SK-N-SH (cell line): ENCODE measurements at regions not wholly inside any gene's neighbourhood (a gene's known extent, or its start where the extent isn't known, plus 50 kb on each side); places are given as distances from the start of the nearest gene placed in this dataset.

Experiments
- CTCF ChIA-PET: fragments of 300-600, 350-600 bp; formaldehyde crosslinking; extraction: SDS; loops from one replicate; lab custom pipeline; 2021; lab: Yijun Ruan, JAX
- POLR2A ChIA-PET: fragments of 350-600 bp; sonication (Branson Sonifier 250); formaldehyde crosslinking; extraction: SDS; loops from one replicate; lab custom pipeline; 2020; ENCODE audit warnings: antibody characterized with exemption, inconsistent platforms; lab: Yijun Ruan, JAX
- DNase-seq: peaks from one replicate; pipeline ENCODE4 v3.0.0; 2012
- H2AFZ ChIP-seq: fragments of 200-600 bp; sonication (generic); 2 replicates; pipeline ENCODE4 v1.8.1; 2016; ENCODE audit warnings: antibody characterized with exemption, mild to moderate bottlenecking, low read depth
- H3F3A ChIP-seq: fragments of 200-600 bp; sonication (generic); replicated peaks from 2 replicates; pipeline ENCODE3; 2016; ENCODE audit warnings: antibody characterized with exemption, mild to moderate bottlenecking; ENCODE audit not compliant: insufficient read depth
- H3K27ac ChIP-seq, 2 experiments: fragments of 200-500 bp in 1 of 2; fragments of 200-600 bp in 1 of 2; sonication (Bioruptor generic) in 1 of 2; sonication (generic), shearing (Covaris generic) in 1 of 2; 2 replicates each; pipeline versions ENCODE4 v1.5.1 to v1.6.1; 2014 to 2016; ENCODE audit warnings: low read depth in 2 of 2, inconsistent platforms in 1 of 2, low read length in 1 of 2, mild to moderate bottlenecking in 1 of 2, mixed read lengths in 1 of 2
- H3K27me3 ChIP-seq: fragments of 200-600 bp; sonication (generic), shearing (Covaris generic); 2 replicates; pipeline ENCODE4 v1.6.1; 2016; ENCODE audit warnings: mixed run types; ENCODE audit not compliant: insufficient read depth
- H3K36me3 ChIP-seq, 2 experiments: fragments of 200-500 bp in 1 of 2; fragments of 200-600 bp in 1 of 2; sonication (Bioruptor generic) in 1 of 2; sonication (generic) in 1 of 2; replicated peaks in 1 of 2; 2 replicates each; pipeline versions ENCODE3 to v1.5.1; 2014 to 2016; ENCODE audit warnings: low read length in 1 of 2, mild to moderate bottlenecking in 1 of 2; ENCODE audit not compliant: insufficient read depth in 2 of 2, control insufficient read depth in 1 of 2
- H3K4me1 ChIP-seq, 2 experiments: fragments of 200-500 bp in 1 of 2; fragments of 200-600 bp in 1 of 2; sonication (Bioruptor generic) in 1 of 2; sonication (generic), shearing (Covaris generic) in 1 of 2; 2 replicates each; pipeline versions ENCODE4 v1.5.1 to v1.6.1; 2014 to 2016; ENCODE audit warnings: low read depth in 1 of 2, low read length in 1 of 2, mixed run types in 1 of 2; ENCODE audit not compliant: insufficient read depth in 2 of 2, control insufficient read depth in 1 of 2
- H3K4me2 ChIP-seq: fragments of 200-600 bp; sonication (generic), shearing (Covaris generic); 2 replicates; pipeline ENCODE4 v1.6.1; 2017; ENCODE audit warnings: mixed run types
- H3K4me3 ChIP-seq, 2 experiments: fragments of 200-500 bp in 1 of 2; fragments of 200-600 bp in 1 of 2; sonication (Bioruptor generic) in 1 of 2; sonication (generic), shearing (Covaris generic) in 1 of 2; 2 replicates each; pipeline versions ENCODE4 v1.5.1 to v1.8.1; 2014 to 2016; ENCODE audit warnings: low read depth in 2 of 2, inconsistent platforms in 1 of 2, low read length in 1 of 2, mild to moderate bottlenecking in 1 of 2, mixed read lengths in 1 of 2, moderate library complexity in 1 of 2
- H3K79me2 ChIP-seq: fragments of 200-600 bp; sonication (generic); 2 replicates; pipeline ENCODE4 v1.8.1; 2017; ENCODE audit warnings: mild to moderate bottlenecking; ENCODE audit not compliant: insufficient read depth
- H3K9ac ChIP-seq: fragments of 200-600 bp; sonication (generic); 2 replicates; pipeline ENCODE4 v1.6.1; 2017; ENCODE audit warnings: mixed run types
- H3K9me2 ChIP-seq: fragments of 200-600 bp; sonication (generic); 2 replicates; pipeline ENCODE4 v1.6.1; 2017; ENCODE audit warnings: mixed run types
- H3K9me3 ChIP-seq: fragments of 200-600 bp; sonication (generic); 2 replicates; pipeline ENCODE4 v1.6.1; 2017; ENCODE audit warnings: mixed run types, mild to moderate bottlenecking, moderate library complexity
- H4K20me1 ChIP-seq: fragments of 200-600 bp; sonication (generic); 2 replicates; pipeline ENCODE4 v1.6.1; 2017; ENCODE audit warnings: mild to moderate bottlenecking, mixed run types; ENCODE audit not compliant: insufficient read depth
- ELF1 ChIP-seq: IDR thresholded peaks from 2 replicates; pipeline ENCODE4 v1.4.0; 2012
- EZH2phosphoT487 ChIP-seq: fragments of 200-600 bp; sonication (generic); IDR thresholded peaks from 2 replicates; pipeline ENCODE4 v1.6.1; 2017; ENCODE audit warnings: low read depth, mixed run types, mild to moderate bottlenecking, antibody characterized with exemption, moderate library complexity, borderline replicate concordance
- FOXJ3 ChIP-seq: sonication (generic); formaldehyde crosslinking; IDR thresholded peaks from 2 replicates; pipeline ENCODE4 v1.5.1; 2020; ENCODE audit warnings: mild to moderate bottlenecking, missing genetic modification reagents
- FOXM1 ChIP-seq: IDR thresholded peaks from 2 replicates; pipeline ENCODE4 v1.4.0; 2012; ENCODE audit warnings: low read depth, mild to moderate bottlenecking
- GABPA ChIP-seq: IDR thresholded peaks from 2 replicates; pipeline ENCODE4 v1.4.0; 2012; ENCODE audit warnings: low read depth, mild to moderate bottlenecking
- MEF2A ChIP-seq: IDR thresholded peaks from 2 replicates; pipeline ENCODE4 v1.4.0; 2012; ENCODE audit warnings: low read depth, borderline replicate concordance
- MXI1 ChIP-seq: IDR thresholded peaks from 2 replicates; pipeline ENCODE4 v1.6.1; 2012; ENCODE audit warnings: mild to moderate bottlenecking, low read depth, low read length, improper control_type of control experiment
- NFIC ChIP-seq: IDR thresholded peaks from 2 replicates; pipeline ENCODE4 v1.4.0; 2012; ENCODE audit warnings: borderline replicate concordance
- NRF1 ChIP-seq: IDR thresholded peaks from 2 replicates; pipeline ENCODE4 v1.6.1; 2012; ENCODE audit warnings: low read depth, mild to moderate bottlenecking, low read length
- POLR2AphosphoS5 ChIP-seq: IDR thresholded peaks from 2 replicates; pipeline ENCODE4 v1.6.1; 2012; ENCODE audit warnings: low read depth, low read length
- RCOR1 ChIP-seq: fragments of 150-350 bp; IDR thresholded peaks from 2 replicates; pipeline ENCODE4 v1.6.1; 2017; ENCODE audit warnings: antibody characterized with exemption, low read length
- TAF1 ChIP-seq: IDR thresholded peaks from 2 replicates; pipeline ENCODE4 v1.6.1; 2012; ENCODE audit warnings: low read depth, mild to moderate bottlenecking, low read length, moderate library complexity, borderline replicate concordance
- YY1 ChIP-seq: IDR thresholded peaks from 2 replicates; pipeline ENCODE4 v1.4.0; 2012; ENCODE audit warnings: low read depth, mild to moderate bottlenecking
- WGBS: methylation state at CpG from one replicate; pipeline ENCODE4 v1.1.6; 2017; ENCODE audit warnings: low lambda C conversion rate; 5-methylcytosine and 5-hydroxymethylcytosine counted together
- TF ChIP-seq, protein P1 (sequence below): fragments of 150-350 bp; IDR thresholded peaks from 2 replicates; pipeline ENCODE4 v1.6.1; 2016; ENCODE audit warnings: mild to moderate bottlenecking, low read depth, low read length
- TF ChIP-seq, protein P2 (sequence below): fragments of 200-600 bp; sonication (generic); IDR thresholded peaks from 2 replicates; pipeline ENCODE4 v1.6.1; 2017; ENCODE audit warnings: antibody characterized with exemption, mild to moderate bottlenecking, moderate library complexity
- TF ChIP-seq, protein P3 (sequence below): IDR thresholded peaks from 2 replicates; pipeline ENCODE4 v1.6.1; 2012; ENCODE audit warnings: mild to moderate bottlenecking, low read depth, low read length, moderate library complexity
- TF ChIP-seq, protein P4 (sequence below): IDR thresholded peaks from 2 replicates; pipeline ENCODE4 v1.4.0; 2012; ENCODE audit warnings: low read depth
- TF ChIP-seq, protein P5 (sequence below): fragments of 150-350 bp; IDR thresholded peaks from 2 replicates; pipeline ENCODE4 v1.6.1; 2017; ENCODE audit warnings: antibody characterized with exemption, low read length, low read depth, borderline replicate concordance

DNA sequence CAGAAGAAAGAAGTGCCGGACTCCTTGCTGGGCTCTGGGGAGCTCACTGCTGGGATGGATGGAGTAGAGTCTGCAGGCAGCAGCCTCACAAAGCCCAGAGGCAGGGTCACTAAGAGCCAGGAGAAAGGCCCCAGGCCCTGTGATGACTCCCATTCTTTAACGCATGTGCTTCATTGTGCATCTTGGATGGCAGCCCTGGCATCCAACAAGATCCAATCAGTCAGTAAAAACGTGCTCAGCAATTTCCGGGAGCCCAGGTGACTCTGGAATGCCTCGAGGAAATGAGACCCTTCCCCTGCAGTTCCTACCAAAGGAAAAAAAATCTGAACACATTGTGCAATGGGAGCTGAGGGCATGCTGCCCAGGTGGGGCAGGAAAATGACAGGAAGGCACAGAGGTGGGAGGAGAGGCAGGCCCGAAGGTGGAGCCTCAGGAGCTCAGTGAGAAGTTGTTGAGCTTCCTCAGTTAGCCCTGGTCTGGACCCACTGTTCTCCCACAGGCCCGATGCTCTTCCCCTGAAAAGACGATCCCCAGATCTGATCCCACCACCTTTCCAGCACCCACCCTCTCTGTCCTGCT is 60.7 kb upstream of the TMEM72 start:
- ChIA-PET CTCF (interaction anchor here (0.9 kb wide), 1 partner anchor 14 kb away, joined by 3 read pairs; no protein-coding TSS in a partner anchor), POLR2A (no interaction called here)
- Histone ChIP-seq H3F3A (no peaks in the 10 kb centered on the region), H3K4me3 (no peak overlapping the region), H3K9me2 (no peaks in the 10 kb centered on the region), H3K4me2 (no peak overlapping the region), H3K27ac (no peak overlapping the region), H3K9ac (no peak overlapping the region), H3K27me3 (peaks cover 15% of the 10 kb centered on the region; the same call in 1 of the 2 replicates), H3K4me1 (no peaks in the 10 kb centered on the region; a peak in 1 of 4 replicates), H3K79me2 (no peaks in the 10 kb centered on the region), H4K20me1 (no peaks in the 10 kb centered on the region)
- DNase-seq, result no peak
- 15% methylated on average over 8 of the region's 8 CpGs for WGBS
- TF ChIP-seq, protein P1, sequence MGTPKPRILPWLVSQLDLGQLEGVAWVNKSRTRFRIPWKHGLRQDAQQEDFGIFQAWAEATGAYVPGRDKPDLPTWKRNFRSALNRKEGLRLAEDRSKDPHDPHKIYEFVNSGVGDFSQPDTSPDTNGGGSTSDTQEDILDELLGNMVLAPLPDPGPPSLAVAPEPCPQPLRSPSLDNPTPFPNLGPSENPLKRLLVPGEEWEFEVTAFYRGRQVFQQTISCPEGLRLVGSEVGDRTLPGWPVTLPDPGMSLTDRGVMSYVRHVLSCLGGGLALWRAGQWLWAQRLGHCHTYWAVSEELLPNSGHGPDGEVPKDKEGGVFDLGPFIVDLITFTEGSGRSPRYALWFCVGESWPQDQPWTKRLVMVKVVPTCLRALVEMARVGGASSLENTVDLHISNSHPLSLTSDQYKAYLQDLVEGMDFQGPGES, result no peak
- TF ChIP-seq RCOR1 (no peak), NFIC (no peak), MEF2A (no peak), ELF1 (no peak), FOXM1 (no peak), YY1 (no peak), NRF1 (no peak), TAF1 (no peak), POLR2AphosphoS5 (no peak), FOXJ3 (CRISPR knock-in tag) (no peak), MXI1 (no peak), GABPA (no peak), EZH2phosphoT487 (no peak)
- TF ChIP-seq, protein P2, sequence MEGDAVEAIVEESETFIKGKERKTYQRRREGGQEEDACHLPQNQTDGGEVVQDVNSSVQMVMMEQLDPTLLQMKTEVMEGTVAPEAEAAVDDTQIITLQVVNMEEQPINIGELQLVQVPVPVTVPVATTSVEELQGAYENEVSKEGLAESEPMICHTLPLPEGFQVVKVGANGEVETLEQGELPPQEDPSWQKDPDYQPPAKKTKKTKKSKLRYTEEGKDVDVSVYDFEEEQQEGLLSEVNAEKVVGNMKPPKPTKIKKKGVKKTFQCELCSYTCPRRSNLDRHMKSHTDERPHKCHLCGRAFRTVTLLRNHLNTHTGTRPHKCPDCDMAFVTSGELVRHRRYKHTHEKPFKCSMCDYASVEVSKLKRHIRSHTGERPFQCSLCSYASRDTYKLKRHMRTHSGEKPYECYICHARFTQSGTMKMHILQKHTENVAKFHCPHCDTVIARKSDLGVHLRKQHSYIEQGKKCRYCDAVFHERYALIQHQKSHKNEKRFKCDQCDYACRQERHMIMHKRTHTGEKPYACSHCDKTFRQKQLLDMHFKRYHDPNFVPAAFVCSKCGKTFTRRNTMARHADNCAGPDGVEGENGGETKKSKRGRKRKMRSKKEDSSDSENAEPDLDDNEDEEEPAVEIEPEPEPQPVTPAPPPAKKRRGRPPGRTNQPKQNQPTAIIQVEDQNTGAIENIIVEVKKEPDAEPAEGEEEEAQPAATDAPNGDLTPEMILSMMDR, result no peak
- TF ChIP-seq, protein P3, sequence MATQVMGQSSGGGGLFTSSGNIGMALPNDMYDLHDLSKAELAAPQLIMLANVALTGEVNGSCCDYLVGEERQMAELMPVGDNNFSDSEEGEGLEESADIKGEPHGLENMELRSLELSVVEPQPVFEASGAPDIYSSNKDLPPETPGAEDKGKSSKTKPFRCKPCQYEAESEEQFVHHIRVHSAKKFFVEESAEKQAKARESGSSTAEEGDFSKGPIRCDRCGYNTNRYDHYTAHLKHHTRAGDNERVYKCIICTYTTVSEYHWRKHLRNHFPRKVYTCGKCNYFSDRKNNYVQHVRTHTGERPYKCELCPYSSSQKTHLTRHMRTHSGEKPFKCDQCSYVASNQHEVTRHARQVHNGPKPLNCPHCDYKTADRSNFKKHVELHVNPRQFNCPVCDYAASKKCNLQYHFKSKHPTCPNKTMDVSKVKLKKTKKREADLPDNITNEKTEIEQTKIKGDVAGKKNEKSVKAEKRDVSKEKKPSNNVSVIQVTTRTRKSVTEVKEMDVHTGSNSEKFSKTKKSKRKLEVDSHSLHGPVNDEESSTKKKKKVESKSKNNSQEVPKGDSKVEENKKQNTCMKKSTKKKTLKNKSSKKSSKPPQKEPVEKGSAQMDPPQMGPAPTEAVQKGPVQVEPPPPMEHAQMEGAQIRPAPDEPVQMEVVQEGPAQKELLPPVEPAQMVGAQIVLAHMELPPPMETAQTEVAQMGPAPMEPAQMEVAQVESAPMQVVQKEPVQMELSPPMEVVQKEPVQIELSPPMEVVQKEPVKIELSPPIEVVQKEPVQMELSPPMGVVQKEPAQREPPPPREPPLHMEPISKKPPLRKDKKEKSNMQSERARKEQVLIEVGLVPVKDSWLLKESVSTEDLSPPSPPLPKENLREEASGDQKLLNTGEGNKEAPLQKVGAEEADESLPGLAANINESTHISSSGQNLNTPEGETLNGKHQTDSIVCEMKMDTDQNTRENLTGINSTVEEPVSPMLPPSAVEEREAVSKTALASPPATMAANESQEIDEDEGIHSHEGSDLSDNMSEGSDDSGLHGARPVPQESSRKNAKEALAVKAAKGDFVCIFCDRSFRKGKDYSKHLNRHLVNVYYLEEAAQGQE, result no peak
- TF ChIP-seq, protein P4, sequence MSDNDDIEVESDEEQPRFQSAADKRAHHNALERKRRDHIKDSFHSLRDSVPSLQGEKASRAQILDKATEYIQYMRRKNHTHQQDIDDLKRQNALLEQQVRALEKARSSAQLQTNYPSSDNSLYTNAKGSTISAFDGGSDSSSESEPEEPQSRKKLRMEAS, result no peak
- TF ChIP-seq, protein P5, sequence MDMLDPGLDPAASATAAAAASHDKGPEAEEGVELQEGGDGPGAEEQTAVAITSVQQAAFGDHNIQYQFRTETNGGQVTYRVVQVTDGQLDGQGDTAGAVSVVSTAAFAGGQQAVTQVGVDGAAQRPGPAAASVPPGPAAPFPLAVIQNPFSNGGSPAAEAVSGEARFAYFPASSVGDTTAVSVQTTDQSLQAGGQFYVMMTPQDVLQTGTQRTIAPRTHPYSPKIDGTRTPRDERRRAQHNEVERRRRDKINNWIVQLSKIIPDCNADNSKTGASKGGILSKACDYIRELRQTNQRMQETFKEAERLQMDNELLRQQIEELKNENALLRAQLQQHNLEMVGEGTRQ, result no peak
- TF ChIP-seq, all 33 proteins: peak for 0
- Histone ChIP-seq H3K36me3 (no peaks in the 10 kb centered on the region), H3K9me3 (no peaks in the 10 kb centered on the region), H2AFZ (no peak overlapping the region)
